ENCODE measurements at regions not wholly inside any gene's neighbourhood (a gene's known extent, or its start where the extent isn't known, plus 50 kb on each side); places are given as distances from the start of the nearest gene placed in this dataset.

GRCh38 chr3:148178503-148178902 lies 519.2 kb upstream of the AGTR1 start:
- TF ChIP-seq POLR2A (IDR thresholded peaks at IDR 0.05): no peak
- TF ChIP-seq, protein P1, sequence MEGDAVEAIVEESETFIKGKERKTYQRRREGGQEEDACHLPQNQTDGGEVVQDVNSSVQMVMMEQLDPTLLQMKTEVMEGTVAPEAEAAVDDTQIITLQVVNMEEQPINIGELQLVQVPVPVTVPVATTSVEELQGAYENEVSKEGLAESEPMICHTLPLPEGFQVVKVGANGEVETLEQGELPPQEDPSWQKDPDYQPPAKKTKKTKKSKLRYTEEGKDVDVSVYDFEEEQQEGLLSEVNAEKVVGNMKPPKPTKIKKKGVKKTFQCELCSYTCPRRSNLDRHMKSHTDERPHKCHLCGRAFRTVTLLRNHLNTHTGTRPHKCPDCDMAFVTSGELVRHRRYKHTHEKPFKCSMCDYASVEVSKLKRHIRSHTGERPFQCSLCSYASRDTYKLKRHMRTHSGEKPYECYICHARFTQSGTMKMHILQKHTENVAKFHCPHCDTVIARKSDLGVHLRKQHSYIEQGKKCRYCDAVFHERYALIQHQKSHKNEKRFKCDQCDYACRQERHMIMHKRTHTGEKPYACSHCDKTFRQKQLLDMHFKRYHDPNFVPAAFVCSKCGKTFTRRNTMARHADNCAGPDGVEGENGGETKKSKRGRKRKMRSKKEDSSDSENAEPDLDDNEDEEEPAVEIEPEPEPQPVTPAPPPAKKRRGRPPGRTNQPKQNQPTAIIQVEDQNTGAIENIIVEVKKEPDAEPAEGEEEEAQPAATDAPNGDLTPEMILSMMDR (IDR thresholded peaks at IDR 0.05): no peak

Measured in esophagus squamous epithelium (tissue), 4 donors.